ENCODE measurements at regions not wholly inside any gene's neighbourhood (a gene's known extent, or its start where the extent isn't known, plus 50 kb on each side); places are given as distances from the start of the nearest gene placed in this dataset.

- TF ChIP-seq NFIC (IDR thresholded peaks at IDR 0.05; ENCODE audit: borderline replicate concordance) (no peak), CTCF (IDR thresholded peaks at IDR 0.05) (no peak), ELF1 (IDR thresholded peaks at IDR 0.05) (no peak), GABPA (IDR thresholded peaks at IDR 0.05; ENCODE audit: low read depth) (no peak), FOXM1 (IDR thresholded peaks at IDR 0.05; ENCODE audit: low read depth) (no peak)
These were observed 971.7 kb downstream of the FSCB start for GRCh38 chr14:43535231-43535838.

Measured in SK-N-SH (cell line).